IPS DF 6.9 (cell line): ENCODE measurements at regions not wholly inside any gene's neighbourhood (a gene's known extent, or its start where the extent isn't known, plus 50 kb on each side); places are given as distances from the start of the nearest gene placed in this dataset.
"Not testable (repeated sequence)": the region's sequence is repeated elsewhere in the genome, so short reads cannot be mapped to it uniquely, and the experiment has no call there.

Source experiments
- DNase-seq: peaks from one replicate; pipeline ENCODE4 v3.0.0-alpha.2; 2013; ENCODE audit warnings: low read depth, low spot score
- H3K27ac ChIP-seq: one replicate; pipeline ENCODE4 v1.5.1; 2013; ENCODE audit warnings: low read length, control low read depth
- H3K27me3 ChIP-seq: 2 replicates; pipeline ENCODE4 v1.6.1; 2013; ENCODE audit warnings: mild to moderate bottlenecking, low read length; ENCODE audit not compliant: control insufficient read depth, insufficient read depth
- H3K36me3 ChIP-seq: 2 replicates; pipeline ENCODE4 v1.6.1; 2013; ENCODE audit warnings: low read length; ENCODE audit not compliant: control insufficient read depth, insufficient read depth
- H3K4me1 ChIP-seq: 2 replicates; pipeline ENCODE4 v1.6.1; 2013; ENCODE audit warnings: low read length; ENCODE audit not compliant: control insufficient read depth, insufficient read depth
- H3K4me3 ChIP-seq: 2 replicates; pipeline ENCODE4 v1.5.1; 2013; ENCODE audit warnings: mild to moderate bottlenecking, low read length
- H3K9me3 ChIP-seq: 2 replicates; pipeline ENCODE4 v1.6.1; 2013; ENCODE audit warnings: low read length, inconsistent platforms; ENCODE audit not compliant: control insufficient read depth, insufficient read depth
- WGBS: extraction: QIAGEN DNeasy Blood & Tissue Kit; methylation state at CpG from one replicate; pipeline ENCODE4 v1.1.7; 2013; ENCODE audit warnings: mixed read lengths, missing lambda C conversion rate; ENCODE audit not compliant: insufficient read length, insufficient coverage; 5-methylcytosine and 5-hydroxymethylcytosine counted together

DNA sequence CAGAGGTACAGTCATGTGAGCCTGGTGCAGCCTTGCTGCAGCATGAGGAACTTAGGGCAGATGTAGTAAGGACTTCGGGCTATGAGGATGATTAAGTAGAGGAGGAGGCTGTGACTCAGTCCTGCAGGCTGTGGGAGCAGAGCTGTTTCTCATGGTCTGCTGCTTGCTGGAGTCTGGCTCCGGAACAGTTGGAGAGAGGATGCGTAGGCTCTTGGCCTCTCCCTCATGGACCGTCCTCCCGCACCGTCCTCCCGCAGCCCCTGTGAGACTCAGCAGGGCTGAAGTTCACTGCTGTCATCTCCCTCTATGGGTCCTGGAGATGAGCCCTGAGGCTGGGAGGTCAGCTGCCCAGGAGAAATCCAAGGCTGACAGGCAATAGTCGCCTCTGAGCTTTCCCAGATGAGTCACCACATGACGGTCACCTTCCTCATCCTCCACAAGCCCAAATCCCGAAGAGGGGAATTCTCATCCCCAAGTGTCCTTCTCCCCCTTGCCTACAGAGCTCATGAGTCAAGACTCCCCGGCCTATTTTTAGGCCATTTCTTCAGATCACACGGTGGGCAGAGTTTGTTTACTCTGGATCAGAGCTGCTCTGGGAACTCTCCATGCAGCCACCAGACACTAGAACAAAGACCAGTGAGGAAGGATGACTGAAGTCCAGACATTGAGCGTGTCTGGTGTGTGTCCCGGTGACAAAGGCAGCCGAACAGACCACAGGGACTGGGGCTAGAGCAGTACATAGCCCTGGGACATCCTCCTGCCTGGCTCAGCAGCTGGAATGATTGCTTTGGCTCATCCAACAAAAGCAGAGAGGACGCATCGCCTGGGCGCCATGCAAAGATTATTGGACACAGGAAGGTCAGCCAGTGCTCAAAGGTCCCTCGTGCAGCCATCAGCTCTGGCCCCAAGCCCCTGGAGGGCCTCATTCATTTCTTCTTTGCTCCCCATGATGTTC is 134.5 kb downstream of the NPIPB11 start:
- not testable (repeated sequence) for H3K27me3 ChIP-seq, DNase-seq, H3K36me3 ChIP-seq, H3K9me3 ChIP-seq, H3K27ac ChIP-seq, H3K4me3 ChIP-seq, H3K4me1 ChIP-seq
- no CpG with 5 or more reads among the region's 19 CpGs for WGBS

DNA sequence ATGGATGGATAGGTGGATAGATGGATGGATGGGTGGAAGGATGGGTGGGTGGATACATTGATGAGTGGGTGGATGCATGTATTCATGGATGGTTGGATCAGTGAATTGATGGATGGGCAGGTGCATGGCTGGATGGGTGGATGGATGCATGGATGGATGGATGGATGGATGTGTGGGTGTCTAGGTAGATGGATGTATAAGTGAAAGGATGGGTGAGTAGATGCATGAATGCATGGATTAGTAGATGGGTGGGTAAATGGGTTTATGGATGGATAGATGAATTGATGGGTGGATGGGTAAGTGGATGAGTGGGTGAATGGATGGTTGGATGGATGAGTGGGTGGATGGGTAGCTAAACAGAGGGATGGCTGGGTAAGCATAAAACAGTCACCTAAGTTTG is 135.6 kb downstream of the NPIPB11 start:
- H3K36me3 ChIP-seq, H3K9me3 ChIP-seq, H3K27ac ChIP-seq, DNase-seq, H3K27me3 ChIP-seq, H3K4me1 ChIP-seq, H3K4me3 ChIP-seq: not testable (repeated sequence)

DNA sequence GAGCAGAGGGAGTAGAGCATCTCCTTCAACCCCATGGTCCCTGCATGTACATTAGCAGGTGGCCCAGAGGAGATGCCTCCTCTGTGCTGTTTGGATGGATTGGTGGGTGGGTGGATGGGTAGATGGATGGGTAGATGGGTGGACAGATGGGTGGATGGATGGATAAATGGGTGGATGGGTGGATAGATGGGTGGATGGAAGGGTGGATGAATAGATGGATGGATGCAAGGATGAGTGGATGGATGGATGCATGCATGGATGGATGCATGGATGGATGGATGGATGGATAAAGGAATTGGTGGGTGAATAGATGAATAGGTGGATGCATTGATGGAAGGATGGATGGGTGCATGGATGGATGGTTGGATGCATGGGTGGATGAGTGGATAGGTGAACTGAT is 136.5 kb downstream of the NPIPB11 start:
- not testable (repeated sequence) for DNase-seq, H3K4me3 ChIP-seq, H3K36me3 ChIP-seq, H3K4me1 ChIP-seq, H3K27me3 ChIP-seq, H3K27ac ChIP-seq, H3K9me3 ChIP-seq

DNA sequence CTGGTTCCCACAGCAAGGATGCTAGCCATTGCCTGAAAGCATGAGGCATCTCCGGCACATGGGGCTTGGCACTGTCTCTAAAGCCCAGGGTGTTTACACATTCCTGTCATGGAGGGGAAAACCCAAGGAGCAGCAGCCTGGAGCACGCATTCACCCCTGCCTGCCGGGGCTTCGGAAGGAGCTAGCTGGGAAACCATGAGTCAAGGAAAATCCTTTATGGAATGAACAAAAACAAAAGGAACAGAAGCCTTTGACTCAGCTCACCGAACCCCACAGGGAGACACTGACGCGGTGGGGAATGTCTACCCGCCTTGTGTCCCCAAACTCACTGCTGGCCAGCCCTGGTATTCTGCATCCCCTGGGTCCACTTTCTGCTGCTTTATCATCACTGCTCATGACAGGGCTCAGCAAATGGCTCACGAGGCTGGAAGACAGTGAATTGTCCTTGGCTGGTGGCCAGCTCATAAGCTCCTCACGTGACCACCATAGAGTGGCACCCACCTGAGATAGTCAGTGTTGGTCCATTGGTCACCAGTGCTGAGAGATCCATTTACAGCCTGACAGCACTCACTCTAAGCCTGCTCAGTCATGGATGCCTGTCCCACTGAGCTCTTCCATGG is 137.2 kb downstream of the NPIPB11 start:
- WGBS, result no CpG with 5 or more reads among the region's 10 CpGs
- H3K4me1 ChIP-seq, H3K4me3 ChIP-seq, H3K36me3 ChIP-seq, H3K27ac ChIP-seq, H3K9me3 ChIP-seq, DNase-seq, H3K27me3 ChIP-seq: not testable (repeated sequence)

DNA sequence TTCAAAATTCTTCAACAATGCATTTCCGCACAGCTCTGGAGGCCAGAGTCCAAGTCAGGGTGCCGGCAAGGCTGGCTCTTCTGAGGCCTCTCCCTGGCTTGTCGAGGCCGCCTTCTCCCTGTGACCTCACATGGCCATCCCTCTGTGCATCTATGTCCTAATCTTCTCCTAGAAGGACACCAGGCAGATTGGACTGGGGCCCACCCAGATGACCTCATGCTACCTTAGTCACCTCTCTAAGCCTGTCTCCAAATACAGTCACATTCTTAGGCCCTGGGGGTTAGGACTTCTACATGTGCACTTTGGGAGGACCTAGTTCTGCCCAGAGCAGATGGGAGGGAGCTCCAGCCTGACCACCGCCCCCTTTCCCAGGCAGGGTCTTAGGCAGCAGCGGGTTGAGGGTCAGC is 137.7 kb downstream of the NPIPB11 start:
- not testable (repeated sequence) for H3K27ac ChIP-seq

DNA sequence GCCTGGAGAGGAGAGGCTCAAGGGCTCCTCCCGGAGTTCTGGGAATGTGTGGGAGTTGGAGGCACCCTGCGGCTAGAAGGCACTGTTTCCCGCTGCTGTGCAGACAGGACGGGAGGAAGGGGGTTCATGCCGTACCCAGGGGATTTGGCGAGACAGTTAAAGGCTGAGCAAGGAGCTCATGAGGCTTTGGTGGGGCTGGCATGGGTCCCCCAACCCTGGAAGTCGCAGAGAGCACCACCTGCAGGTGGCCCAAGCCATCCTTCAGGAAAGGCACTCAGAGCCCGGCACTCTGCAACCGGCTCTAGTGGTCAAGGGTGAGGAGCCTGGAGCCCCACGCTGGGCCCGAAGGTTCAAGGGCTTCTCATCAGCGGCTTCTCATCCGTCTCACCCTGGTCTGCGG is 138.2 kb downstream of the NPIPB11 start:
- H3K27me3 ChIP-seq, H3K4me3 ChIP-seq, H3K36me3 ChIP-seq, H3K27ac ChIP-seq, H3K9me3 ChIP-seq, H3K4me1 ChIP-seq, DNase-seq: not testable (repeated sequence)
- no CpG with 5 or more reads among the region's 14 CpGs for WGBS

More for the DNA sequence above, 137.7 kb downstream of the NPIPB11 start:
- DNase-seq, H3K4me1 ChIP-seq, H3K27me3 ChIP-seq, H3K4me3 ChIP-seq, H3K9me3 ChIP-seq, H3K36me3 ChIP-seq: not testable (repeated sequence)
- no CpG with 5 or more reads among the region's 6 CpGs for WGBS

DNA sequence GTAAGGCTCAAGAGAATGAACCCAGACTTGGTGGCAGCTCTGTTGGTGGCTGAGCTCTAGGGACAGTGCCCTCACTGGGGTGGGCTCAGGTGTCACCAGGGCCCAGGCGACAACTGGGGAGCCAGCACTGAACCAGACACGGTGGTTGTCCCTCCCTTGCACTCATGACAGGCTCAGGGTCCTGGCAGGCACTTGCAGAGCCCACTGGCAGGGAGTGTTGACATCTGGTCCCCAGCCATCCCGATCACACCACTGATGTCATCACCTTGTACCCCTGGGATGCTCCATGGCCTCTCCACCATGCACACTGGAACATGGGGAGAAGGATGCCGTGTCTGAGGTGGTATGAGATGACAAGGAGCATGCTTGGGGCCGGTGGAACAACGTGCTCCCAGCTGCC is 138.6 kb downstream of the NPIPB11 start:
- H3K27ac ChIP-seq, H3K27me3 ChIP-seq, H3K9me3 ChIP-seq, DNase-seq, H3K4me3 ChIP-seq, H3K36me3 ChIP-seq, H3K4me1 ChIP-seq: not testable (repeated sequence)
- WGBS, result no CpG with 5 or more reads among the region's 6 CpGs

DNA sequence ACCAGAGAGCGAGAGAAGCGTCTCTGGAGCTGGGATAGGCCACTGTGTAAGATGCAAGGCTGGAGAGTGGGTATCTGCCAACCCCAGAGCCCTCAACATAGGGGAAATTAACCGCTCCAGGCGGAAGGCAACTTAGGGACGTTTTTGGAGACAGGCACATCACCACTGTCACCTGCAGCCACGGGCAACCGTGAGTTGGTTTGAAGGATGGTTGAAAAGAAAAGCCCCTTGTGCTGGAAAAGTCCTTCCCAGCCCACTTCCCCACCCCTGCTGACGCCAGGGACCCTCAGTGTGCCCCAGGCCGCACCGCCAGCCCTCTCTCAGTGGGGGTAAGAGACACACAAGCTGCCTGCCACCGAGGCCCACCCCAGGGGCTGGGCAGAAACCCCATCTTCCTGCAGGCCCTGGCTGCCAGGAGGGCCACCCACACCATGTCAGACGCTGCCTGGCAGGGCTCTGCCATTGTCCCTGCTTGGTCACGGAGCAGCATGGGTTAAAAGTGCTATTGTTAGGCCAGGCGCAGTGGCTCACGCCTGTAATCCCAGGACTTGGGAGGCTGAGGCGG is 139.4 kb downstream of the NPIPB11 start:
- not testable (repeated sequence) for H3K36me3 ChIP-seq, DNase-seq, H3K27ac ChIP-seq, H3K4me1 ChIP-seq, H3K27me3 ChIP-seq, H3K4me3 ChIP-seq, H3K9me3 ChIP-seq
- no CpG with 5 or more reads among the region's 16 CpGs for WGBS

DNA sequence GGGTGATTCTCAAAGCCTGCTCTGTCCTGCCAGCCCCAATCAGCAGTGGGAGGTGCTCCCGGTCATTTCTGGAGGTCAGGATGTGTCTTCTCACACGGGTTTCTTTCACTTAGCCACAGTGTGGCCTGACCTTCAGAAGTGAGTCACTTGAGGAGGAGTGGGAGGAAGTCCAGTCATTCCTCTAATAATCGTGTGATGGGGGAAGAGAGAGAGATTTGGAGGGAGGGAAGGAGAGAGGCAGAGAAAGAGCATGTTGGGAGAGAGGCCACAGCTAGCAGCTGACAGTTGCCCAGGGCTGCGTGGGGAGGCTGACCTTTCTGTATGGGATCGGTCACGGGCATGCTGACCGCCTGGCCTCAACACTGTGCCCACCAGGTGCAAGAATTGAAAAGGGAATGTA is 139.9 kb downstream of the NPIPB11 start:
- H3K4me1 ChIP-seq, DNase-seq: not testable (repeated sequence)
- WGBS, result no CpG with 5 or more reads among the region's 7 CpGs

DNA sequence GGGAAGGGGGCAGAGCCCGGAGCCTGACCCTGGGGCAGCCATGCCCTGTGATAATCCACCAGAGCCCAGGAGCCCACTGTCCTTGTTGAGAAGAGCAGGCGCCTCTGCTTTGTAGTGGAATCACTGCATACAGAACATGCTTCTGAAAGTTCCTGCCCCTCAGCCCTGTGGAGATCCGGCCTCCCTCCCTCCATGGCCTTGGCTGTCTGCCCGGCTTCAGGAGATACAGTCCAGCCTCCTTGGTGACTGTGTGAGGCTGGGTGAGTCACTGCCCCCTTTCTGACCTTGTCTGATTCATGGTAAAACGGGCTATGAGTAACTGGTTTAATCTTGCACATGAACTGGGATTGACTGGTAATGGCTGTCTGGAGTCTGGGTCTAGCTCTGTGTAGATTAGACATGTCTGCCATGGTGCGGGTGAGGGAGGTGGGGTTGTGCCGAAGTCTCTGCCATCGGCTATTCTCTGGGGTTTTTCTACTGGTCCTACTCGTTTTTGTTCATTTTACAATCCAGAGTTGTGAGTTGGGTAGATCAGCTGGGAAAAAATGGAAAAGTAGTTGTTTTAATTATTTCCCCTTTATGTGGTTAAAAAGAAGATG is 141.2 kb downstream of the NPIPB11 start:
- H3K27me3 ChIP-seq, DNase-seq, H3K4me3 ChIP-seq, H3K4me1 ChIP-seq, H3K9me3 ChIP-seq, H3K27ac ChIP-seq, H3K36me3 ChIP-seq: not testable (repeated sequence)
- no CpG with 5 or more reads among the region's 9 CpGs for WGBS

More for the DNA sequence above, 139.9 kb downstream of the NPIPB11 start:
- H3K27me3 ChIP-seq, H3K27ac ChIP-seq, H3K36me3 ChIP-seq, H3K9me3 ChIP-seq, H3K4me3 ChIP-seq: not testable (repeated sequence)
